ENCODE measurements at regions not wholly inside any gene's neighbourhood (a gene's known extent, or its start where the extent isn't known, plus 50 kb on each side); places are given as distances from the start of the nearest gene placed in this dataset.
A peak's percentile ranks its signal among the peaks of the same experiment; 100 is the strongest.
"Not testable (repeated sequence)": the region's sequence is repeated elsewhere in the genome, so short reads cannot be mapped to it uniquely, and the experiment has no call there.

- no peak for DNase-seq (ENCODE audit: low read depth, low spot score)
- H3K4me3 ChIP-seq (ENCODE audit: low read length), result no peak overlapping the region
Measured at GRCh38 chr16:17015702-17016101, 455.1 kb downstream of the XYLT1 start.

GRCh38 chr16:17017442-17017841 lies 453.3 kb downstream of the XYLT1 start:
- H3K4me3 ChIP-seq (ENCODE audit: low read length), result no peak overlapping the region
- DNase-seq (ENCODE audit: low read depth, low spot score), result no peak

- DNase-seq (ENCODE audit: low read depth, low spot score), result no peak
- H3K4me3 ChIP-seq (ENCODE audit: low read length), result no peak overlapping the region
Measured at GRCh38 chr16:17018585-17018939, 452.2 kb downstream of the XYLT1 start.

GRCh38 chr16:17019366-17019765 lies 451.4 kb downstream of the XYLT1 start:
- H3K4me3 ChIP-seq (ENCODE audit: low read length), result no peak overlapping the region
- no peak for DNase-seq (ENCODE audit: low read depth, low spot score)

GRCh38 chr16:17023606-17024005 lies 447.2 kb downstream of the XYLT1 start:
- H3K4me3 ChIP-seq (ENCODE audit: low read length), result no peak overlapping the region
- DNase-seq (ENCODE audit: low read depth, low spot score), result no peak

- H3K4me3 ChIP-seq (ENCODE audit: low read length), result no peak overlapping the region
- no peak for DNase-seq (ENCODE audit: low read depth, low spot score)
Measured at GRCh38 chr16:17024514-17024913, 446.2 kb downstream of the XYLT1 start.

- DNase-seq (ENCODE audit: low read depth, low spot score), result peak; percentile 84
Measured at GRCh38 chr16:17026600-17027242, 444.0 kb downstream of the XYLT1 start.

GRCh38 chr16:17027488-17028129 lies 443.2 kb downstream of the XYLT1 start:
- DNase-seq (ENCODE audit: low read depth, low spot score), result no peak
- no peak overlapping the region for H3K4me3 ChIP-seq (ENCODE audit: low read length)

More at GRCh38 chr16:17026600-17027242, 444.0 kb downstream of the XYLT1 start:
- H3K4me3 ChIP-seq (ENCODE audit: low read length), result no peak overlapping the region

GRCh38 chr16:17029602-17030350 lies 441.0 kb downstream of the XYLT1 start:
- no peak overlapping the region for H3K4me3 ChIP-seq (ENCODE audit: low read length)
- no peak for DNase-seq (ENCODE audit: low read depth, low spot score)

- H3K4me3 ChIP-seq (ENCODE audit: low read length), result no peak overlapping the region
- DNase-seq (ENCODE audit: low read depth, low spot score), result no peak
Measured at GRCh38 chr16:17031484-17032268, 439.1 kb downstream of the XYLT1 start.

GRCh38 chr16:17032332-17032731 lies 438.4 kb downstream of the XYLT1 start:
- H3K4me3 ChIP-seq (ENCODE audit: low read length), result no peak overlapping the region
- no peak for DNase-seq (ENCODE audit: low read depth, low spot score)

GRCh38 chr16:17034477-17035252 lies 436.1 kb downstream of the XYLT1 start:
- H3K4me3 ChIP-seq (ENCODE audit: low read length), result no peak overlapping the region
- DNase-seq (ENCODE audit: low read depth, low spot score), result no peak

GRCh38 chr16:17037499-17037898 lies 433.3 kb downstream of the XYLT1 start:
- DNase-seq (ENCODE audit: low read depth, low spot score), result no peak

GRCh38 chr16:17038415-17038814 lies 432.3 kb downstream of the XYLT1 start:
- DNase-seq (ENCODE audit: low read depth, low spot score), result no peak
- no peak overlapping the region for H3K4me3 ChIP-seq (ENCODE audit: low read length)

More at GRCh38 chr16:17037499-17037898, 433.3 kb downstream of the XYLT1 start:
- H3K4me3 ChIP-seq (ENCODE audit: low read length), result no peak overlapping the region

GRCh38 chr16:17049109-17049508 lies 421.7 kb downstream of the XYLT1 start:
- not testable (repeated sequence) for H3K4me3 ChIP-seq (ENCODE audit: low read length); DNase-seq (ENCODE audit: low read depth, low spot score)

- DNase-seq (ENCODE audit: low read depth, low spot score), result no peak
- no peak overlapping the region for H3K4me3 ChIP-seq (ENCODE audit: low read length)
Measured at GRCh38 chr16:17050468-17050867, 420.3 kb downstream of the XYLT1 start.

All from Jurkat, Clone E6-1 (cell line).